ENCODE measurements at regions not wholly inside any gene's neighbourhood (a gene's known extent, or its start where the extent isn't known, plus 50 kb on each side); places are given as distances from the start of the nearest gene placed in this dataset.
"Not testable (repeated sequence)": the region's sequence is repeated elsewhere in the genome, so short reads cannot be mapped to it uniquely, and the experiment has no call there.

- not testable (repeated sequence) for DNase-seq (ENCODE audit: low spot score)
Observed at GRCh38 chr2:146405402-146406309, 1439.2 kb upstream of the ACVR2A start.

GRCh38 chr2:146403546-146404160, 1441.2 kb upstream of the ACVR2A start:
- not testable (repeated sequence) for DNase-seq (ENCODE audit: low spot score)

- no peak for DNase-seq (ENCODE audit: low spot score)
Observed at GRCh38 chr2:146392631-146393030, 1452.2 kb upstream of the ACVR2A start.

GRCh38 chr2:146392186-146392585, 1452.6 kb upstream of the ACVR2A start:
- DNase-seq (ENCODE audit: low spot score) = no peak

GRCh38 chr2:146388757-146389156, 1456.1 kb upstream of the ACVR2A start:
- no peak for DNase-seq (ENCODE audit: low spot score)

GRCh38 chr2:146386096-146386495, 1458.7 kb upstream of the ACVR2A start:
- no peak for DNase-seq (ENCODE audit: low spot score)

- no peak for DNase-seq (ENCODE audit: low spot score)
Observed at GRCh38 chr2:146385031-146385430, 1459.8 kb upstream of the ACVR2A start.

GRCh38 chr2:146376511-146377064, 1468.2 kb upstream of the ACVR2A start:
- no peak for DNase-seq (ENCODE audit: low spot score)

GRCh38 chr2:146374505-146374904, 1470.3 kb upstream of the ACVR2A start:
- DNase-seq (ENCODE audit: low spot score) = no peak

GRCh38 chr2:146371364-146371763, 1473.5 kb upstream of the ACVR2A start:
- DNase-seq (ENCODE audit: low spot score) = not testable (repeated sequence)

- no peak for DNase-seq (ENCODE audit: low spot score)
Observed at GRCh38 chr2:146370826-146371225, 1474.0 kb upstream of the ACVR2A start.

- no peak for DNase-seq (ENCODE audit: low spot score)
Observed at GRCh38 chr2:146366276-146366675, 1478.6 kb upstream of the ACVR2A start.

GRCh38 chr2:146365041-146365440, 1479.8 kb upstream of the ACVR2A start:
- no peak for DNase-seq (ENCODE audit: low spot score)

GRCh38 chr2:146363731-146364130, 1481.1 kb upstream of the ACVR2A start:
- DNase-seq (ENCODE audit: low spot score) = no peak

GRCh38 chr2:146351689-146352088, 1493.1 kb upstream of the ACVR2A start:
- DNase-seq (ENCODE audit: low spot score) = no peak

- no peak for DNase-seq (ENCODE audit: low spot score)
Observed at GRCh38 chr2:146349334-146349733, 1495.5 kb upstream of the ACVR2A start.

GRCh38 chr2:146324951-146325350, 1519.9 kb upstream of the ACVR2A start:
- no peak for DNase-seq (ENCODE audit: low spot score)

- no peak for DNase-seq (ENCODE audit: low spot score)
Observed at GRCh38 chr2:146323564-146323963, 1521.3 kb upstream of the ACVR2A start.

GRCh38 chr2:146321175-146321574, 1523.7 kb upstream of the ACVR2A start:
- no peak for DNase-seq (ENCODE audit: low spot score)

- no peak for DNase-seq (ENCODE audit: low spot score)
Observed at GRCh38 chr2:146317959-146318358, 1526.9 kb upstream of the ACVR2A start.

- no peak for DNase-seq (ENCODE audit: low spot score)
Observed at GRCh38 chr2:146312899-146313298, 1531.9 kb upstream of the ACVR2A start.

GRCh38 chr2:146305164-146305563, 1539.7 kb upstream of the ACVR2A start:
- DNase-seq (ENCODE audit: low spot score) = no peak

GRCh38 chr2:146301287-146301686, 1543.5 kb upstream of the ACVR2A start:
- no peak for DNase-seq (ENCODE audit: low spot score)

All from hematopoietic multipotent progenitor cell treated with erythropoietin and hydrocortisone succinate and interleukin-3 and kit ligand, for 15 days (in vitro differentiated cells).